ENCODE measurements at regions not wholly inside any gene's neighbourhood (a gene's known extent, or its start where the extent isn't known, plus 50 kb on each side); places are given as distances from the start of the nearest gene placed in this dataset.

DNA sequence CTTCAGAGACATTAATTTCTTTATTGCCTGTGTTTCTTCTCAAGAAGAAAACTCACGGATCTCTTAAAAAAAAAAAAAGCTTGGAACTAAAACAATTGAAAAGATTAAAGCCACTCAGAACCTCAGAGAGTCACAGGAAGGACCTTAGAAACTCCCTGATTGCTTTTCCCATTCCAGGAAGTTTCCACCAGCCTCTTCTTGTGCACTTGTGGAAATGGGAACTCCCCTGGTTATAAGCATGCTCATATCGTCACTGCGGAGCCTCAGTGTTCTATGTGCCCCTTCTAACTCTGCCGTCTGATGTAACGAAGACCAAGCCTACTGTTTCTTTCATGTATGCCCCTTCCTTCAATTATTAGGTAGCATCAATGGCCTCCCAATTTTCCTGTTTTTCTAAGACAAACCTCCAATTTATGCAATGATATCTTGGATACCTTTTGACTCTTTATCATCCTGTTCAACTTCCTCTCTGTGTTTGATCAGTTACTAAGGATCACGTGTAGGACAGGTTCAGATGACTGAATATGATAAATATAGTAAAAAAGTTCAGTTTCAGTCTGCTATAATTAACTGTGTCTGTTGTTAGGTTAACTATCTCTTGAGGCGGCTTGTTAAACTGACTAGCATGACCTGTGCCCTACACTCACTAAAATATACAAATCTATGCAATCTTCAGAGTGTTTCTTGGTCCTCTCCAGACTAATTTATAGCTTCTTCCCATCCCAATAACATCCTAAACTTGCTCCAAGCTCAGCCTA lies 593.7 kb upstream of the CHAC2 start:
- no peak for TF ChIP-seq CTCF (conservative IDR thresholded peaks at IDR 0.05; ENCODE audit: low read depth)
- CTCF ChIA-PET: no interaction called here
- POLR2A ChIA-PET (ENCODE audit: low non-redundant PET): no interaction called here
- DNase-seq (ENCODE audit: low spot score): no peak
- H3K27ac ChIP-seq: no peak overlapping the region

DNA sequence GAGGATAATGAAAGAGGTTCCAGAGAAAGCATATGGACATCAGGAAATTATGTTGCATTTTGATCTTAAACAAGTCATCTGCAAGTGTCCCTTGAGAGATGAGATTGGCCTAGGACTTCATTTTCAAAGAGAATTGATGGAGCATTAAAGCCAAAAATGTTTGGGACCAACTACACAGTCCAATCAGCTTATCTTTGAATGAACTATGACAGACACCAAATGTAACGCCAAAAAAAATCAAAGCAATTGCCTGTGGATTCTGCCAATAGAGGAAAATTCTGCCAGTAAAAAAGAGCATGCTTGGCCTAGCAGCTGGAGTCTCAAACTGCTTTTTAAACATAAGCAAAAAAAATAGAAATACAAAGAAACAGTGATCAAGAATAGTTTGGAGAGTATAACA lies 594.5 kb upstream of the CHAC2 start:
- no peak for TF ChIP-seq CTCF (conservative IDR thresholded peaks at IDR 0.05; ENCODE audit: low read depth)
- DNase-seq (ENCODE audit: low spot score): no peak
- POLR2A ChIA-PET (ENCODE audit: low non-redundant PET): no interaction called here
- no peak overlapping the region for H3K27ac ChIP-seq
- CTCF ChIA-PET: no interaction called here

GRCh38 chr2:53170466-53170865 lies 597.1 kb upstream of the CHAC2 start:
- ChIA-PET CTCF (no interaction called here), POLR2A (ENCODE audit: low non-redundant PET) (no interaction called here)
- TF ChIP-seq CTCF (conservative IDR thresholded peaks at IDR 0.05; ENCODE audit: low read depth): no peak
- no peak overlapping the region for H3K27ac ChIP-seq
- no peak for DNase-seq (ENCODE audit: low spot score)

- POLR2A ChIA-PET (ENCODE audit: low non-redundant PET): no interaction called here
- CTCF ChIA-PET: interaction anchor here (0.6 kb wide), 2 partner anchors 172 to 410 kb away, joined by 3 to 5 read pairs; no protein-coding TSS in a partner anchor
These were observed 600.4 kb upstream of the CHAC2 start for GRCh38 chr2:53167227-53167626.

GRCh38 chr2:53150146-53150545 lies 617.5 kb upstream of the CHAC2 start:
- ChIA-PET CTCF (interaction anchor here (0.6 kb wide), 2 partner anchors 10 to 73 kb away, joined by 3 read pairs; no protein-coding TSS in a partner anchor), POLR2A (ENCODE audit: low non-redundant PET) (no interaction called here)
- no peak overlapping the region for H3K27ac ChIP-seq
- no peak for TF ChIP-seq CTCF (conservative IDR thresholded peaks at IDR 0.05; ENCODE audit: low read depth)
- no peak for DNase-seq (ENCODE audit: low spot score)

More at GRCh38 chr2:53167227-53167626, 600.4 kb upstream of the CHAC2 start:
- no peak for DNase-seq (ENCODE audit: low spot score)
- no peak for TF ChIP-seq CTCF (conservative IDR thresholded peaks at IDR 0.05; ENCODE audit: low read depth)
- H3K27ac ChIP-seq: no peak overlapping the region

- DNase-seq (ENCODE audit: low spot score): no peak
- H3K27ac ChIP-seq: no peak overlapping the region
- no peak for TF ChIP-seq CTCF (conservative IDR thresholded peaks at IDR 0.05; ENCODE audit: low read depth)
- ChIA-PET CTCF (no interaction called here), POLR2A (ENCODE audit: low non-redundant PET) (no interaction called here)
These were observed 619.4 kb upstream of the CHAC2 start for GRCh38 chr2:53148221-53148620.
